Neuronal stem cell (in vitro differentiated cells): ENCODE measurements at regions not wholly inside any gene's neighbourhood (a gene's known extent, or its start where the extent isn't known, plus 50 kb on each side); places are given as distances from the start of the nearest gene placed in this dataset.

Experiments used
- DNase-seq: peaks from one replicate; pipeline ENCODE4 v3.0.0-alpha.2; 2013; ENCODE audit warnings: low spot score
- H2AFZ ChIP-seq: one replicate; pipeline ENCODE4 v1.6.1; 2013; ENCODE audit warnings: mild to moderate bottlenecking, low read length, inconsistent platforms
- H2AK5ac ChIP-seq: 2 replicates; pipeline ENCODE4 v1.6.1; 2013; ENCODE audit warnings: low read depth, mild to moderate bottlenecking, inconsistent platforms, low read length, moderate library complexity, mixed read lengths
- H2BK120ac ChIP-seq: 2 replicates; pipeline ENCODE4 v1.6.1; 2013; ENCODE audit warnings: low read depth, mild to moderate bottlenecking, inconsistent platforms, low read length, moderate library complexity, mixed read lengths
- H2BK12ac ChIP-seq: one replicate; pipeline ENCODE4 v1.6.1; 2013; ENCODE audit warnings: low read length, inconsistent platforms
- H2BK15ac ChIP-seq: 2 replicates; pipeline ENCODE4 v1.6.1; 2013; ENCODE audit warnings: mild to moderate bottlenecking, low read length, inconsistent platforms, mixed read lengths
- H2BK5ac ChIP-seq: one replicate; pipeline ENCODE4 v1.6.1; 2013; ENCODE audit warnings: inconsistent platforms, mild to moderate bottlenecking, low read length, moderate library complexity
- H3K14ac ChIP-seq: one replicate; pipeline ENCODE4 v1.6.1; 2013; ENCODE audit warnings: low read length, inconsistent platforms
- H3K18ac ChIP-seq: 2 replicates; pipeline ENCODE4 v1.6.1; 2013; ENCODE audit warnings: low read length, inconsistent platforms
- H3K23ac ChIP-seq: 2 replicates; pipeline ENCODE4 v1.6.1; 2013; ENCODE audit warnings: low read depth, mild to moderate bottlenecking, mixed read lengths, low read length, inconsistent platforms; ENCODE audit not compliant: poor library complexity
- H3K27ac ChIP-seq: replicated peaks from 3 replicates; pipeline ENCODE4 v1.5.1; 2013; ENCODE audit warnings: low read length, inconsistent platforms
- H3K27me3 ChIP-seq, 3 experiments: 2 replicates each; pipeline ENCODE4 v1.6.1; 2013; ENCODE audit warnings: low read length in 3 of 3, mild to moderate bottlenecking in 2 of 3, inconsistent platforms in 1 of 3, low read depth in 1 of 3, mixed read lengths in 1 of 3, moderate library complexity in 1 of 3; ENCODE audit not compliant: control insufficient read depth in 3 of 3, insufficient read depth in 3 of 3
- H3K36me3 ChIP-seq, 2 donors: replicated peaks in 1 of 2; 2 replicates each; pipeline ENCODE4 v1.6.1; 2013; ENCODE audit warnings: low read length in 2 of 2; ENCODE audit not compliant: control insufficient read depth in 2 of 2, insufficient read depth in 2 of 2
- H3K4ac ChIP-seq: 2 replicates; pipeline ENCODE4 v1.6.1; 2013; ENCODE audit warnings: inconsistent platforms, mild to moderate bottlenecking, low read length, moderate library complexity
- H3K4me1 ChIP-seq, 2 donors: 1 replicate in 1 of 2; 2 replicates in 1 of 2; pipeline ENCODE4 v1.6.1; 2013; ENCODE audit warnings: low read length in 2 of 2, low read depth in 1 of 2; ENCODE audit not compliant: control insufficient read depth in 2 of 2, insufficient read depth in 1 of 2
- H3K4me2 ChIP-seq: one replicate; pipeline ENCODE4 v1.6.1; 2013; ENCODE audit warnings: mild to moderate bottlenecking, low read length, inconsistent platforms; ENCODE audit not compliant: insufficient read depth, poor library complexity, severe bottlenecking
- H3K4me3 ChIP-seq, 2 donors: 2 replicates each; pipeline ENCODE4 v1.5.1; 2013; ENCODE audit warnings: low read length in 2 of 2, mild to moderate bottlenecking in 2 of 2, inconsistent platforms in 1 of 2, moderate library complexity in 1 of 2
- H3K79me1 ChIP-seq: one replicate; pipeline ENCODE4 v1.6.1; 2013; ENCODE audit warnings: low read depth, mild to moderate bottlenecking, inconsistent platforms, low read length, moderate library complexity
- H3K9ac ChIP-seq: one replicate; pipeline ENCODE4 v1.6.1; 2013; ENCODE audit warnings: mild to moderate bottlenecking, low read depth, low read length, inconsistent platforms; ENCODE audit not compliant: poor library complexity
- H3K9me3 ChIP-seq, 2 donors: replicated peaks in 1 of 2; 2 replicates each; pipeline versions ENCODE3 to v1.6.1; 2013; ENCODE audit warnings: low read length in 2 of 2, mild to moderate bottlenecking in 2 of 2, inconsistent platforms in 1 of 2, low read depth in 1 of 2, mixed read lengths in 1 of 2, moderate library complexity in 1 of 2; ENCODE audit not compliant: control insufficient read depth in 2 of 2, insufficient read depth in 1 of 2
- H4K8ac ChIP-seq: one replicate; pipeline ENCODE4 v1.6.1; 2013; ENCODE audit warnings: low read depth, mild to moderate bottlenecking, inconsistent platforms, low read length, moderate library complexity
- H4K91ac ChIP-seq: one replicate; pipeline ENCODE4 v1.6.1; 2013; ENCODE audit warnings: low read length, low read depth, mild to moderate bottlenecking, inconsistent platforms; ENCODE audit not compliant: poor library complexity
- WGBS, 2 donors: extraction: QIAGEN DNeasy Blood & Tissue Kit; methylation state at CpG; one replicate each; pipeline ENCODE4 v1.1.7; 2013; ENCODE audit warnings: missing lambda C conversion rate in 2 of 2, mixed read lengths in 1 of 2; ENCODE audit not compliant: insufficient read length in 2 of 2, insufficient replicate concordance in 1 of 2; ENCODE audit errors: extremely low coverage in 2 of 2; 5-methylcytosine and 5-hydroxymethylcytosine counted together

DNA sequence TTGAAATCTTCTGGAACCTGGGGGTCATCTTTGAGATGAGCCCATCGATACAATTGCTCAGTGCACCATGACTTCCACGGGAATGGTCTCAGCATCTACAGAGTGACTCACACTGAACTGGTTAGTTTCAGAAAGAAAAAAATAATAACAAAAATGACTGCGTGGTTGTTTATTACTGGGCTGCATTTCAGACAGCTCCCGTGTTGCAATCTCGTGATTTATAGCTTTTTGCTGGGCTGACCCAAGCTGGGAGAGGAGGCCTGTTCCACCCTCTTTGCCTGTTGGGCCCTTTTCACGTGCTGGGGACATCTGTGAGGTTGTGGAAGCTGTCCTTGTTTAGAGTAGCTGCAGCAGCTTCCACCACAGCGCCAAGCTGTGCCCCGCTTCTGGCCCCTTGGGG is 225.5 kb downstream of the BMP7 start:
- H3K36me3 ChIP-seq = no peaks in the 10 kb centered on the region
- H3K18ac ChIP-seq = no peak overlapping the region
- no peak overlapping the region for H2BK15ac ChIP-seq
- no peak overlapping the region for H2AFZ ChIP-seq
- no peak overlapping the region for H4K91ac ChIP-seq
- no peaks in the 10 kb centered on the region for H3K4me1 ChIP-seq
- no peak overlapping the region for H3K4ac ChIP-seq
- no peak overlapping the region for H2BK5ac ChIP-seq
- H3K9ac ChIP-seq = no peak overlapping the region
- H4K8ac ChIP-seq = no peak overlapping the region
- H3K4me3 ChIP-seq = no peak overlapping the region
- no peak overlapping the region for H3K4me2 ChIP-seq
- no peak for DNase-seq
- H2BK120ac ChIP-seq = no peak overlapping the region
- H3K23ac ChIP-seq = no peak overlapping the region
- H3K14ac ChIP-seq = no peak overlapping the region
- H2BK12ac ChIP-seq = no peak overlapping the region
- H3K9me3 ChIP-seq = no peaks in the 10 kb centered on the region
- H3K27me3 ChIP-seq = peaks cover 0 to 18% (median 0%) of the 10 kb centered on the region in 3 experiments
- no peaks in the 10 kb centered on the region for H3K79me1 ChIP-seq
- WGBS, 2 donors = no CpG with 5 or more reads among the region's 8 CpGs
- no peak overlapping the region for H2AK5ac ChIP-seq
- H3K27ac ChIP-seq = no peak overlapping the region

DNA sequence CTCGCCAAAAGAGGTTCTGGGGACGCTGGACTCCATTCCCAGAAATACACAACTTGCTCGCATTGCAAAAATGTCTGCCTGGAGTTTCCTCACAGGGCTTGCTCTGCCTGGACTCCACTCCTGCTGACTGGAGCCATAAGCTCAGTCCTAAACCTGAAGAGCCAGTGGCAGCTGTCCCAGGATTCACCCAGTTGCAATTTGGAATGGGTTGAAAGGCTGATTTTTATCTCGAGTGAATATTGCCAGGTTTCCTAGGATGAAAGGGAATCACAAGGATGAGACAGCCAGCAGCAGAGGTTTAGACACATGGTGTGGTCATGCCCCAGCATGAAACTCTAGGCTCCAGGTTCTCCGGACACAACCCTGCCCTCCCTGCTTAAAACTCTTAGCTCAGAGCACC is 223.3 kb downstream of the BMP7 start:
- H2AFZ ChIP-seq = no peak overlapping the region
- H3K27me3 ChIP-seq = peaks cover 0 to 18% (median 0%) of the 10 kb centered on the region in 3 experiments
- H4K8ac ChIP-seq = no peak overlapping the region
- H4K91ac ChIP-seq = no peak overlapping the region
- H2BK120ac ChIP-seq = no peak overlapping the region
- H3K27ac ChIP-seq = no peak overlapping the region
- no peak overlapping the region for H2AK5ac ChIP-seq
- no peak overlapping the region for H3K9ac ChIP-seq
- no peak overlapping the region for H3K4ac ChIP-seq
- no peaks in the 10 kb centered on the region for H3K9me3 ChIP-seq
- H3K23ac ChIP-seq = no peak overlapping the region
- no peak overlapping the region for H3K18ac ChIP-seq
- H2BK5ac ChIP-seq = no peak overlapping the region
- no peaks in the 10 kb centered on the region for H3K4me1 ChIP-seq
- H3K14ac ChIP-seq = no peak overlapping the region
- H3K4me3 ChIP-seq = no peak overlapping the region
- H3K79me1 ChIP-seq = no peaks in the 10 kb centered on the region
- WGBS, 2 donors = no CpG with 5 or more reads among the region's 5 CpGs
- no peaks in the 10 kb centered on the region for H3K36me3 ChIP-seq
- no peak for DNase-seq
- H2BK15ac ChIP-seq = no peak overlapping the region
- no peak overlapping the region for H3K4me2 ChIP-seq
- H2BK12ac ChIP-seq = no peak overlapping the region

DNA sequence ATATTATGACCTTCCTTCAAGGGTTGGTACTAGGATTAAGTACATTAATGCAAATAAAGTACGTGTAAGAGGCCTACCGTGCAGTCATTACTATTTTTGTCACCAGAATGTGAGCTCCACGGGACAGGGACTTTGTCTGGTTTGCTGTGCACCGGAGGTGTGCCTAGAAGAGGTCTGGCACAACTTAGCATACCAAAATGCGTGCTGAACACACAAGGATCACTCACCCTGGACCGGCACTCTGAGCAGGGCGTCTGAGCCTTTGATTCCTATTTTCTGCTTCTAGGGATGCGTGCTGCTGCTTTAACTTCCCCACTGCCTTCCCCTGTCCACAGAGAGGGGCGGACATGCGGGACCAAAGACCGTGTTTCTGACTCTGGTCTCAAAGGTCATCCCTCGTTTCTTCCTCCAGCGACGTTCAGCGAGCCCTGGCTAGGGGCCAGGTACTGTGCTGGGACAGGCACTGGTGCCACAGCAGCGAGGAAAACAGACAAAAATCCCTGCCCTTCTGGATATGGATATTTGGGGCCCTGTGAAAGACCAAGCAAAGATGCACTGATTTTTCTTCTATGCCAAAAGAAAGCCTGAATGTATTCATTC is 222.7 kb downstream of the BMP7 start:
- Histone ChIP-seq H2AFZ (no peak overlapping the region), H3K4me2 (no peak overlapping the region), H3K23ac (peak overlapping the region; percentile 13), H4K91ac (no peak overlapping the region), H3K36me3 (no peaks in the 10 kb centered on the region), H3K9me3 (no peaks in the 10 kb centered on the region), H3K79me1 (no peaks in the 10 kb centered on the region), H2BK12ac (no peak overlapping the region), H3K27ac (no peak overlapping the region), H3K14ac (no peak overlapping the region), H4K8ac (no peak overlapping the region), H3K18ac (peak overlapping the region; percentile 12), H3K4ac (no peak overlapping the region), H3K27me3 (peaks cover 0 to 18% (median 0%) of the 10 kb centered on the region in 3 experiments), H3K9ac (no peak overlapping the region), H2BK120ac (no peak overlapping the region), H2BK15ac (no peak overlapping the region), H3K4me1 (no peaks in the 10 kb centered on the region), H3K4me3 (no peak overlapping the region), H2BK5ac (no peak overlapping the region), H2AK5ac (peak overlapping the region; percentile 74)
- WGBS, 2 donors = no CpG with 5 or more reads among the region's 16 CpGs
- DNase-seq = no peak

DNA sequence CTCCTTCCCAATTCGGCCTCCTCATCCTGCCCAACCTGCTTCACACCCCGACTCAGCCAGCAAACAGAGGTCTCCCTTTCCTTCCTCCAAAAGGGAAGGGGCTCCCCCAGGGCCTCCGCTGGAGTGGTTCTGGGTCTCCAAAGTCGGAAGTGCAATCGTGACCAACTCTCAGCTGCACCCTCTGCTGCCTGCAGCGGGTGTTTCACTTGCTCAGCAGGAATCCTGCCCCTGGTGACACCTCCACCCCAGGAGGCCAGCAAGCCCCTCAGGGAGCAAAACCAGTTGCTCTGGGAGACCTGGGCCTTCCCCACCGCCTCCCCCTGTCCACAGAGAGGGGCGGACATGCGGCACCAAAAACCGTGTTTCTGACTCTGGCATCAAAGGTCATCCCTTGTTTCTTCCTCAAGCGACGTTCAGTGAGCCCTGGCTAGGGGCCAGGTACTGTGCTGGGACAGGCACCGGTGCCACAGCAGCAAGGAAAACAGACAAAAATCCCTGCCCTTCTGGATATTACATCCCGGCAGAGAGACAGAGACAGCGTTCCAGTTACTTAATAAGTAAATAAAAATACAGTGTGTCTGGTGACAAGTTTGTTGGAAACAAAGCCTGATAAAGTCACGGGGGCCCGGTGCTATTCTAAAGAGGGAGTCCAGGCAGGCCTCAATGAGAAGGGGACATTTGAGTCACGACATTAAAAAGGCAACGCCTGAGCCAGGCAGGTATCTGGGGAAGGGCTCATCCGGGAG is 219.0 kb downstream of the BMP7 start:
- Histone ChIP-seq H2BK5ac (no peak overlapping the region), H3K4me3 (no peak overlapping the region), H3K4ac (no peak overlapping the region), H2BK15ac (peak overlapping the region; percentile 66), H3K9ac (no peak overlapping the region), H2BK120ac (no peak overlapping the region), H3K4me2 (no peak overlapping the region), H4K91ac (no peak overlapping the region), H3K36me3 (no peaks in the 10 kb centered on the region), H3K27ac (no peak overlapping the region), H2AFZ (no peak overlapping the region), H3K4me1 (no peaks in the 10 kb centered on the region), H3K23ac (no peak overlapping the region), H3K9me3 (no peaks in the 10 kb centered on the region), H3K79me1 (no peaks in the 10 kb centered on the region), H3K18ac (peak overlapping the region; percentile 35), H3K27me3 (peaks cover 0 to 21% (median 0%) of the 10 kb centered on the region in 3 experiments), H2BK12ac (no peak overlapping the region), H2AK5ac (no peak overlapping the region), H3K14ac (no peak overlapping the region), H4K8ac (no peak overlapping the region)
- no peak for DNase-seq
- no CpG with 5 or more reads among the region's 20 CpGs for WGBS, 2 donors
